ENCODE measurements at regions not wholly inside any gene's neighbourhood (a gene's known extent, or its start where the extent isn't known, plus 50 kb on each side); places are given as distances from the start of the nearest gene placed in this dataset.

GRCh38 chr14:78005325-78005724, 164.8 kb upstream of the NRXN3 start:
- TF ChIP-seq POLR2AphosphoS5 (IDR thresholded peaks at IDR 0.05; ENCODE audit: low read depth, low read length): no peak
- TF ChIP-seq SPI1 (IDR thresholded peaks at IDR 0.05; ENCODE audit: low read depth, low read length): no peak
- TF ChIP-seq POLR2A (IDR thresholded peaks at IDR 0.05; ENCODE audit: low read depth, low read length): no peak
- TF ChIP-seq TAF1 (IDR thresholded peaks at IDR 0.05; ENCODE audit: low read depth, low read length): no peak
